ENCODE measurements at regions not wholly inside any gene's neighbourhood (a gene's known extent, or its start where the extent isn't known, plus 50 kb on each side); places are given as distances from the start of the nearest gene placed in this dataset.

DNA sequence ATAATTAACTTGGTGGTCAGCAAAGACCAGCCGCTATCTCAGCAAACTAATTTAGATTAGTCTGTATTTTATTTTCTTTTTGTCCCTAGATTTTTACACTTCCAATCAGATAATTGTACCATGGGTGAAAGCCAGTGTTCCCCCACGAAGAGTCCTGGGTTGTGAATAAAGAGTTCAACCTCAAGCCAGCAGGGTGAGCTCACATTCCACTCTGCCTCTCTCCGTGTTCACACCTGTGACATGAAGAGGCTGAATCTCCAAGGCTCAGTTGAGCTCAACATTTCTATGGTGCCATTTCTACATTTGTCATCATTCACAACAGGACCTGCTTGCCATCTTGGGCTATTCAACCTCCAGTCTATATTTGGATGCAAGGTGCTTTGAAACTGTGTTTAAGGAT is 771.5 kb downstream of the GALR1 start:
- no peak for TF ChIP-seq CTCF (IDR thresholded peaks at IDR 0.05 in 8 of 11, conservative IDR thresholded peaks at IDR 0.05 in 3 of 11)
- no peak for TF ChIP-seq POLR2A (IDR thresholded peaks at IDR 0.05)
- TF ChIP-seq POLR2AphosphoS5 (IDR thresholded peaks at IDR 0.05): no peak

Measured in spleen (tissue), 7 donors.